Keratinocyte (primary cell): ENCODE measurements at regions not wholly inside any gene's neighbourhood (a gene's known extent, or its start where the extent isn't known, plus 50 kb on each side); places are given as distances from the start of the nearest gene placed in this dataset.

Experiments used
- EZH2 ChIP-seq: IDR thresholded peaks from one replicate; pipeline ENCODE4 v1.6.1; 2012; ENCODE audit warnings: inconsistent platforms, mild to moderate bottlenecking, low read length, moderate library complexity
- TF ChIP-seq, protein P1 (sequence below), 3 experiments: IDR thresholded peaks in 1 of 3; conservative IDR thresholded peaks in 1 of 3; optimal IDR thresholded peaks in 1 of 3; 2 replicates in 2 of 3; 3 replicates in 1 of 3; pipeline versions ENCODE3 to v1.5.1; 2011; ENCODE audit warnings: low read length in 3 of 3, mild to moderate bottlenecking in 3 of 3, moderate library complexity in 2 of 3, control low read depth in 1 of 3, inconsistent platforms in 1 of 3; ENCODE audit not compliant: insufficient read depth in 2 of 3; ENCODE audit errors: extremely low read depth in 1 of 3

DNA sequence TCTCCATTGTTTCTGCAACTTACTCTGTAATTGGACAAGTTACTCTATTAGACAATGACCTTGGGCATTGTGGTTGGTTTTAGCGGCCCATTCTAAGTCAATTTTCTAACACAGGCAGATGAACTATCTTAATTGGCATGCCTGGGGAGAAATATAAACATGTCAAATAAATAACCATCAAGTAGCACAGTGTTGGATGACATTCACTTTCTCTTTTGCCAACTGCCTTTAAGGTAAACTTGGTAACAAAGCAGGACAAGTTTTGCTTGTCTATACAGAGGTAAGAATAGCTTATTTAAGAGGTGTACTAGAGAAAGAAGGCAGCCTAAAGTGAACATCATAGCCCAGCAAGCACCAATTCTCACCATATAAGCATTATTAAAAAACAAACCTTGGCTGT, 599.6 kb downstream of the GBE1 start:
- TF ChIP-seq, protein P1, sequence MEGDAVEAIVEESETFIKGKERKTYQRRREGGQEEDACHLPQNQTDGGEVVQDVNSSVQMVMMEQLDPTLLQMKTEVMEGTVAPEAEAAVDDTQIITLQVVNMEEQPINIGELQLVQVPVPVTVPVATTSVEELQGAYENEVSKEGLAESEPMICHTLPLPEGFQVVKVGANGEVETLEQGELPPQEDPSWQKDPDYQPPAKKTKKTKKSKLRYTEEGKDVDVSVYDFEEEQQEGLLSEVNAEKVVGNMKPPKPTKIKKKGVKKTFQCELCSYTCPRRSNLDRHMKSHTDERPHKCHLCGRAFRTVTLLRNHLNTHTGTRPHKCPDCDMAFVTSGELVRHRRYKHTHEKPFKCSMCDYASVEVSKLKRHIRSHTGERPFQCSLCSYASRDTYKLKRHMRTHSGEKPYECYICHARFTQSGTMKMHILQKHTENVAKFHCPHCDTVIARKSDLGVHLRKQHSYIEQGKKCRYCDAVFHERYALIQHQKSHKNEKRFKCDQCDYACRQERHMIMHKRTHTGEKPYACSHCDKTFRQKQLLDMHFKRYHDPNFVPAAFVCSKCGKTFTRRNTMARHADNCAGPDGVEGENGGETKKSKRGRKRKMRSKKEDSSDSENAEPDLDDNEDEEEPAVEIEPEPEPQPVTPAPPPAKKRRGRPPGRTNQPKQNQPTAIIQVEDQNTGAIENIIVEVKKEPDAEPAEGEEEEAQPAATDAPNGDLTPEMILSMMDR (optimal IDR thresholded peaks at IDR 0.05 in 1 of 3, IDR thresholded peaks at IDR 0.05 in 1 of 3, conservative IDR thresholded peaks at IDR 0.05 in 1 of 3; ENCODE audit: extremely low read depth in 1 of 3, insufficient read depth in 2 of 3, low read length in 3 of 3), result no peak
- TF ChIP-seq EZH2, result no peak
